ENCODE measurements at regions not wholly inside any gene's neighbourhood (a gene's known extent, or its start where the extent isn't known, plus 50 kb on each side); places are given as distances from the start of the nearest gene placed in this dataset.

GRCh38 chr6:94129926-94130325, 710.6 kb upstream of the EPHA7 start:
- intact Hi-C loops (cut with DNase I) = no loop called here
- no peaks in the 10 kb centered on the region for H3K27me3 ChIP-seq
- no peak for DNase-seq
- H3K9me3 ChIP-seq = no peaks in the 10 kb centered on the region
- TF ChIP-seq CTCF (IDR thresholded peaks at IDR 0.05) = no peak
- no peak for TF ChIP-seq POLR2A (IDR thresholded peaks at IDR 0.05)
- H3K36me3 ChIP-seq = no peaks in the 10 kb centered on the region
- no peak overlapping the region for H3K27ac ChIP-seq
- peaks cover 9 to 11% of the 10 kb centered on the region in 2 donors for H3K4me1 ChIP-seq
- H3K4me3 ChIP-seq (replicated peaks in 1 of 3) = no peak overlapping the region

- no peaks in the 10 kb centered on the region for H3K9me3 ChIP-seq
- H3K27me3 ChIP-seq = no peaks in the 10 kb centered on the region
- peaks cover 9 to 11% of the 10 kb centered on the region in 2 donors for H3K4me1 ChIP-seq
- H3K27ac ChIP-seq = no peak overlapping the region
- TF ChIP-seq CTCF (IDR thresholded peaks at IDR 0.05) = no peak
- no peak for TF ChIP-seq POLR2A (IDR thresholded peaks at IDR 0.05)
- WGBS, 2 donors = 55 to 77% methylated on average over 1 of the region's 1 CpG
- no peaks in the 10 kb centered on the region for H3K36me3 ChIP-seq
- DNase-seq = no peak
- no peak overlapping the region for H3K4me3 ChIP-seq (replicated peaks in 1 of 3)
- intact Hi-C loops (cut with DNase I) = no loop called here
These were observed 708.4 kb upstream of the EPHA7 start for GRCh38 chr6:94127716-94128115.

DNA sequence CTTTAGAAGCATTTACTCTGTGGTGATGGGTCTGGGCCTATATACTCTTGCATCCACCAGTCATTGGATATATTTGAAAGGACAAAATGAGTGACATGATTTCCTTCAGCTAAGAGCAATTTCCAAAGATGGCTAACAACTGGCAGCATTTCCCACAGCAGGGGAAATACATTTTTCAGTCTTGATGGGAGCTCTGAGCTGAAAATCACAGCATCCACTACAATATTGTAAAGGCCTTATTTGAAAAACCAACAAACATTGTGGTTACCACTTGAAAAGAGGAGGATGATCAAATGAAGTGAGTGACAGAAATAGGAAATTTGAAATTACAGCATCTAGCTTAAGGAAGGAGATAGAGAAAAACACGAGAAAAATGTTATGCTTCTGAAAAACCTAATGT, 705.0 kb upstream of the EPHA7 start:
- no peak for DNase-seq
- intact Hi-C loops (cut with DNase I) = no loop called here
- Histone ChIP-seq H3K4me3 (replicated peaks in 1 of 3) (no peak overlapping the region), H3K9me3 (no peaks in the 10 kb centered on the region), H3K36me3 (no peaks in the 10 kb centered on the region), H3K27me3 (no peaks in the 10 kb centered on the region), H3K27ac (no peak overlapping the region), H3K4me1 (no peaks in the 10 kb centered on the region)
- 91 to 94% methylated on average over 1 of the region's 1 CpG for WGBS, 2 donors
- no peak for TF ChIP-seq CTCF (IDR thresholded peaks at IDR 0.05)
- no peak for TF ChIP-seq POLR2A (IDR thresholded peaks at IDR 0.05)

DNA sequence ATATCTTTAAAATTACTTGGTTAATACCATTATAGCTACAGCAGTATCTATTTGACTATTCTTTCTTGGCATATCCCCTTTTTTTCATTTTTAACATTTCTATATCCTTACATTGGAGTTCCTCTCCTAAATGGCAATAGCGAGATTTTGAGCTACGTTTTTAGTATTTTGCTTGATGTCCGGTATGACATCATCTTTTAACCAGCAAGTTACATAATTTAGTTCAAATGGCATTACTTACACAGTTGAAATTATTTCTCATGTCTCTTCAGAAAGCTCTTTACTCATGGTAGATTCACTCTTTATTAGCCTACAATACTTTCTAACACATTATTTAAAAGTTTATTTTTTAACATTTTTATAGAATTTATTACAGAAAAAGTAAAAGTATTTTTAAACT, 701.7 kb upstream of the EPHA7 start:
- no peak overlapping the region for H3K27ac ChIP-seq
- TF ChIP-seq CTCF (IDR thresholded peaks at IDR 0.05) (no peak), POLR2A (IDR thresholded peaks at IDR 0.05) (no peak)
- no peaks in the 10 kb centered on the region for H3K9me3 ChIP-seq
- DNase-seq = no peak
- no peaks in the 10 kb centered on the region for H3K36me3 ChIP-seq
- WGBS, 2 donors = 91 to 92% methylated on average over 3 of the region's 3 CpGs
- H3K4me1 ChIP-seq = no peaks in the 10 kb centered on the region
- H3K27me3 ChIP-seq = no peaks in the 10 kb centered on the region
- intact Hi-C loops (cut with DNase I) = no loop called here
- no peak overlapping the region for H3K4me3 ChIP-seq (replicated peaks in 1 of 3)

- no peak for TF ChIP-seq CTCF (IDR thresholded peaks at IDR 0.05)
- no peak for TF ChIP-seq POLR2A (IDR thresholded peaks at IDR 0.05)
- intact Hi-C loops (cut with DNase I) = no loop called here
- no peaks in the 10 kb centered on the region for H3K27me3 ChIP-seq
- no peaks in the 10 kb centered on the region for H3K4me1 ChIP-seq
- no peak overlapping the region for H3K27ac ChIP-seq
- no peaks in the 10 kb centered on the region for H3K9me3 ChIP-seq
- H3K4me3 ChIP-seq (replicated peaks in 1 of 3) = no peak overlapping the region
- WGBS, 2 donors = 83 to 86% methylated on average over 4 of the region's 4 CpGs
- no peaks in the 10 kb centered on the region for H3K36me3 ChIP-seq
- DNase-seq = no peak
These were observed 679.7 kb upstream of the EPHA7 start for GRCh38 chr6:94099072-94099471.

Data from thyroid gland (tissue), 4 donors.